Smooth muscle cell (in vitro differentiated cells): ENCODE measurements at regions not wholly inside any gene's neighbourhood (a gene's known extent, or its start where the extent isn't known, plus 50 kb on each side); places are given as distances from the start of the nearest gene placed in this dataset.

Experiments used
- DNase-seq: peaks from one replicate; lab custom pipeline; 2025; ENCODE audit not compliant: unreplicated experiment; lab: John Stamatoyannopoulos, UW
- H2AFZ ChIP-seq: fragments of 200-600 bp; sonication (generic); 2 replicates; pipeline ENCODE4 v1.6.0; 2016; ENCODE audit warnings: antibody characterized with exemption, low read depth, mild to moderate bottlenecking
- H3F3A ChIP-seq: fragments of 200-600 bp; sonication (generic); 2 replicates; pipeline ENCODE4 v1.6.0; 2017; ENCODE audit warnings: antibody characterized with exemption, low read depth
- H3K27ac ChIP-seq: fragments of 200-600 bp; sonication (generic); 2 replicates; pipeline ENCODE4 v1.5.1; 2016; ENCODE audit warnings: low read depth, mild to moderate bottlenecking
- H3K27me3 ChIP-seq: fragments of 200-600 bp; sonication (generic); 2 replicates; pipeline ENCODE4 v1.6.1; 2016; ENCODE audit warnings: low read depth, mild to moderate bottlenecking
- H3K36me3 ChIP-seq: fragments of 200-600 bp; sonication (generic); 2 replicates; pipeline ENCODE4 v1.5.1; 2016; ENCODE audit warnings: low read depth
- H3K4me1 ChIP-seq: fragments of 200-600 bp; sonication (generic); 2 replicates; pipeline ENCODE4 v1.5.1; 2016; ENCODE audit warnings: low read depth
- H3K4me2 ChIP-seq: fragments of 200-600 bp; sonication (generic); 2 replicates; pipeline ENCODE4 v1.6.0; 2016; ENCODE audit warnings: mild to moderate bottlenecking
- H3K4me3 ChIP-seq: fragments of 200-600 bp; sonication (generic); 2 replicates; pipeline ENCODE4 v1.5.1; 2016; ENCODE audit warnings: mild to moderate bottlenecking
- H3K79me2 ChIP-seq: fragments of 200-600 bp; sonication (generic); 2 replicates; pipeline ENCODE4 v1.6.0; 2016; ENCODE audit warnings: low read depth, mild to moderate bottlenecking
- H3K9ac ChIP-seq: fragments of 200-600 bp; sonication (generic); 2 replicates; pipeline ENCODE4 v1.6.0; 2016; ENCODE audit warnings: low read depth
- H3K9me3 ChIP-seq: fragments of 200-600 bp; sonication (generic); replicated peaks from 2 replicates; pipeline ENCODE4 v1.5.1; 2016; ENCODE audit warnings: low read depth
- H4K20me1 ChIP-seq: fragments of 200-600 bp; sonication (generic); 2 replicates; pipeline ENCODE4 v1.6.0; 2016; ENCODE audit warnings: low read depth
- WGBS: methylation state at CpG from one replicate; pipeline ENCODE4 v1.1.7; 2016; ENCODE audit warnings: low lambda C conversion rate; 5-methylcytosine and 5-hydroxymethylcytosine counted together
- TF ChIP-seq, protein P1 (sequence below): fragments of 200-600 bp; sonication (generic); IDR thresholded peaks from 2 replicates; pipeline ENCODE4 v1.5.1; 2017; ENCODE audit warnings: borderline replicate concordance, mild to moderate bottlenecking, antibody characterized with exemption; ENCODE audit not compliant: insufficient read depth, poor library complexity, severe bottlenecking

DNA sequence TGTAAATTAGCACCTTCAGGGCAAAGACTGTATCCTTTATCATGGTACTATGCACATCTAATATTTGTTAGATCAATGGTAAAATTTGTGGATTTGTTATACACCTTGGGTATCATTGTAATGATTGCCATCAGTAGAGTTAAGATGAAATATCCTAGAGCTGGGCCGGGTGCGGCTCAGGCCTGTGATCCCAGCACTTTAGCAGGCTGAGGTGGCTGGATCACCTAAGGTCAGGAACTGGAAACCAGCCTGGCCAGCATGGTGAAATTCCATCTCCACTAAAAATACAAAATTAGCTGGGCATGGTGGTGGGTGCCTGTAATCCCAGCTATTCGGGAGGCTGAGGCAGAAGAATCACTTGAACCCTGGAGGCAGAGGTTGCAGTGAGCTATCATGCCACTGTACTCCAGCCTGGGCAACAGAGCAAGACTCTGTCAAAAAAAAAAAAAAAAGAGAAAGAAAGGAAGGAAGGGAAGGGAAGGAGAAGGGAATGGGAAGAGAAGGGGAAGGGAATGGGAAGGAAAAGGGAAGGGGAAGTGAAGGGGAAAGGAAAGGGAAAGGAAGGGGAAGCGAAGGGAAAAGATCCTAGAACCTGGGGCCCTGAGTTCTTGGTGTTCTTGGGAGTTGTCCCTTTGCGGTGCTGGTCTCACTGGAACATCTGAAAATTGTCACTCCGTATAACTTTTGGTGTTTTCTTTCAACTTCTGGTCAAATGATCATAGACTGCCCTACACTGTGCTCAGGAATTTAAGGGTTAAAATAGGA is 71.1 kb upstream of the NEUROD1 start:
- H2AFZ ChIP-seq = no peak overlapping the region
- H3K79me2 ChIP-seq = no peaks in the 10 kb centered on the region
- no peaks in the 10 kb centered on the region for H3F3A ChIP-seq
- 95% methylated on average over 6 of the region's 6 CpGs for WGBS
- peaks cover 9% of the 10 kb centered on the region for H3K4me1 ChIP-seq
- no peak for DNase-seq
- no peaks in the 10 kb centered on the region for H4K20me1 ChIP-seq
- H3K27me3 ChIP-seq = no peaks in the 10 kb centered on the region
- H3K9me3 ChIP-seq = no peaks in the 10 kb centered on the region
- no peak overlapping the region for H3K27ac ChIP-seq
- no peak overlapping the region for H3K4me2 ChIP-seq
- H3K9ac ChIP-seq = no peak overlapping the region
- no peaks in the 10 kb centered on the region for H3K36me3 ChIP-seq
- TF ChIP-seq, protein P1, sequence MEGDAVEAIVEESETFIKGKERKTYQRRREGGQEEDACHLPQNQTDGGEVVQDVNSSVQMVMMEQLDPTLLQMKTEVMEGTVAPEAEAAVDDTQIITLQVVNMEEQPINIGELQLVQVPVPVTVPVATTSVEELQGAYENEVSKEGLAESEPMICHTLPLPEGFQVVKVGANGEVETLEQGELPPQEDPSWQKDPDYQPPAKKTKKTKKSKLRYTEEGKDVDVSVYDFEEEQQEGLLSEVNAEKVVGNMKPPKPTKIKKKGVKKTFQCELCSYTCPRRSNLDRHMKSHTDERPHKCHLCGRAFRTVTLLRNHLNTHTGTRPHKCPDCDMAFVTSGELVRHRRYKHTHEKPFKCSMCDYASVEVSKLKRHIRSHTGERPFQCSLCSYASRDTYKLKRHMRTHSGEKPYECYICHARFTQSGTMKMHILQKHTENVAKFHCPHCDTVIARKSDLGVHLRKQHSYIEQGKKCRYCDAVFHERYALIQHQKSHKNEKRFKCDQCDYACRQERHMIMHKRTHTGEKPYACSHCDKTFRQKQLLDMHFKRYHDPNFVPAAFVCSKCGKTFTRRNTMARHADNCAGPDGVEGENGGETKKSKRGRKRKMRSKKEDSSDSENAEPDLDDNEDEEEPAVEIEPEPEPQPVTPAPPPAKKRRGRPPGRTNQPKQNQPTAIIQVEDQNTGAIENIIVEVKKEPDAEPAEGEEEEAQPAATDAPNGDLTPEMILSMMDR = no peak
- no peak overlapping the region for H3K4me3 ChIP-seq

DNA sequence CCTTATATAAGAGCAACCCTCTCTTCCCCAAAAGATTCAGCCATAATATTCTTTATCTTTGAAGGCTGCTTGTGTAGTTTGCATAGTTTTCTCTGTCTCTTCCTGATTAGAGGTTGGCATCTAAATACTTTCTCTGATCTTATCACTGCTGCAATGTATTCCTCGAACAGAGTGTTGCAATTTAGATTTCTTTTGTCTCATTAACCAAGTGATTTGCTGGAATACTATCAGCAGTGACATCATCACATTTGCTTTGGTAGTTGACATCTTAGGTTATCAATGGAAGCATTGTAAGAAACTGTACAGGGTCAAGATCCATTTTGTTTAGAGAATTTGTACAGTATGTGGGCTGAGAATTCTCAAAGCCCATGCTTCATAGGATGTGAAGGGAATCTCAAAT is 72.0 kb upstream of the NEUROD1 start:
- Histone ChIP-seq H3K4me3 (no peak overlapping the region), H3K9ac (no peak overlapping the region), H3K79me2 (no peaks in the 10 kb centered on the region), H2AFZ (no peak overlapping the region), H3K4me2 (no peak overlapping the region), H4K20me1 (no peaks in the 10 kb centered on the region), H3K27me3 (no peaks in the 10 kb centered on the region), H3K9me3 (no peaks in the 10 kb centered on the region), H3F3A (no peaks in the 10 kb centered on the region), H3K27ac (no peak overlapping the region), H3K4me1 (peaks cover 9% of the 10 kb centered on the region), H3K36me3 (no peaks in the 10 kb centered on the region)
- DNase-seq = no peak
- 14% methylated on average over 1 of the region's 1 CpG for WGBS
- TF ChIP-seq, protein P1 = no peak

DNA sequence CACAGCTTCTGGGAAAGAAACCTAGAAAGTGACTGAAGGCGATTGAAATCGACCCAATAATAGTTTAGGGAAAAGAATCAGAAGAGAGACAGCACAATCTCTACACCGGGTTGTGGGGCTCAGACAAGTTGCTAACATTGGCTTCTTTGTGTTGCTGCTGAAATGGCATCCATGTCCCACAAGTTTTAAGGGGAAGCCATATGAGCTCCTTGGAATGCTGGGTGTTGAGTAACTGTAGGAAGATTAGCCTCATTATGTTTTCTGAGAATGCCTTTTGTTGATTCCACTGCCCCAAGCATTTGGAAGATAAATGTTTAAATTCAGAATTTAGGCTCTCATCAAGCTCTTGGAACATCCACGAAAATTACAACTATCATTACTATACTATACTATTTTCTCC is 73.4 kb upstream of the NEUROD1 start:
- H3K27ac ChIP-seq = no peak overlapping the region
- WGBS = 89% methylated on average over 4 of the region's 4 CpGs

More for the DNA sequence above, 73.4 kb upstream of the NEUROD1 start:
- Histone ChIP-seq H3F3A (no peaks in the 10 kb centered on the region), H3K27me3 (no peaks in the 10 kb centered on the region), H4K20me1 (no peaks in the 10 kb centered on the region), H2AFZ (no peak overlapping the region), H3K4me2 (no peak overlapping the region), H3K36me3 (no peaks in the 10 kb centered on the region), H3K79me2 (no peaks in the 10 kb centered on the region), H3K4me3 (no peak overlapping the region), H3K9me3 (no peaks in the 10 kb centered on the region), H3K4me1 (peaks cover 9% of the 10 kb centered on the region), H3K9ac (no peak overlapping the region)
- no peak for DNase-seq
- TF ChIP-seq, protein P1 = no peak
